Hepatocyte (in vitro differentiated cells): ENCODE measurements at regions not wholly inside any gene's neighbourhood (a gene's known extent, or its start where the extent isn't known, plus 50 kb on each side); places are given as distances from the start of the nearest gene placed in this dataset.

ENCODE experiments used
- EZH2 ChIP-seq: fragments of 200-600 bp; sonication (generic); IDR thresholded peaks from 2 replicates; pipeline ENCODE4 v1.6.1; 2016; ENCODE audit warnings: antibody characterized with exemption, mild to moderate bottlenecking, borderline replicate concordance
- EZH2phosphoT487 ChIP-seq: fragments of 200-600 bp; sonication (generic); IDR thresholded peaks from one replicate; pipeline ENCODE4 v1.6.1; 2018; ENCODE audit warnings: antibody characterized with exemption, mild to moderate bottlenecking, low read depth, moderate library complexity; ENCODE audit not compliant: unreplicated experiment, severe bottlenecking

- no peak for TF ChIP-seq EZH2phosphoT487
- no peak for TF ChIP-seq EZH2
These were observed 1956.6 kb upstream of the DEFB115 start for GRCh38 chr20:29300579-29301551.
